AG04450 (cell line): ENCODE measurements at regions not wholly inside any gene's neighbourhood (a gene's known extent, or its start where the extent isn't known, plus 50 kb on each side); places are given as distances from the start of the nearest gene placed in this dataset.

Experiments
- CTCF ChIA-PET: fragments of 300-600, 350-600 bp; formaldehyde crosslinking; extraction: SDS; loops from one replicate; lab custom pipeline; 2022; ENCODE audit warnings: antibody characterized with exemption, inconsistent platforms; lab: Charles Lee
- POLR2A ChIA-PET: fragments of 350-600 bp; formaldehyde crosslinking; extraction: SDS; loops from one replicate; lab custom pipeline; 2021; ENCODE audit warnings: antibody characterized with exemption, inconsistent platforms; lab: Yijun Ruan, JAX
- DNase-seq: peaks from one replicate; pipeline ENCODE4 v3.0.0-alpha.2; 2011; ENCODE audit warnings: low read depth, low spot score
- H3K27ac ChIP-seq: one replicate; pipeline ENCODE4 v1.5.1; 2012; ENCODE audit warnings: low read depth, low read length, control low read depth
- H3K27me3 ChIP-seq: one replicate; pipeline ENCODE4 v1.6.0; 2012; ENCODE audit warnings: low read length; ENCODE audit not compliant: control insufficient read depth, insufficient read depth
- H3K4me3 ChIP-seq: 2 replicates; pipeline ENCODE4 v1.5.1; 2011; ENCODE audit warnings: mild to moderate bottlenecking, low read depth, low read length, control low read depth
- H3K9me3 ChIP-seq: 2 replicates; pipeline ENCODE4 v1.5.1; 2012; ENCODE audit warnings: low read length; ENCODE audit not compliant: control insufficient read depth, insufficient read depth
- CTCF ChIP-seq: IDR thresholded peaks from 2 replicates; pipeline ENCODE4 v1.5.1; 2011; ENCODE audit warnings: low read depth, low read length, control low read depth, inconsistent platforms

- POLR2A ChIA-PET: no interaction called here
- Histone ChIP-seq H3K9me3 (no peaks in the 10 kb centered on the region; the same call in 1 of the 2 replicates), H3K27ac (no peak overlapping the region), H3K4me3 (no peak overlapping the region), H3K27me3 (no peaks in the 10 kb centered on the region)
- no peak for DNase-seq
- CTCF ChIA-PET: no interaction called here
- no peak for TF ChIP-seq CTCF
Observed at GRCh38 chr1:194495434-194495833, 1309.0 kb upstream of the B3GALT2 start.

- ChIA-PET POLR2A (no interaction called here), CTCF (no interaction called here)
- no peak for DNase-seq
- Histone ChIP-seq H3K9me3 (no peaks in the 10 kb centered on the region), H3K27ac (no peak overlapping the region), H3K27me3 (no peaks in the 10 kb centered on the region), H3K4me3 (no peak overlapping the region)
- TF ChIP-seq CTCF: no peak
Observed at GRCh38 chr1:194487172-194487571, 1300.8 kb upstream of the B3GALT2 start.

- ChIA-PET POLR2A (no interaction called here), CTCF (no interaction called here)
- Histone ChIP-seq H3K27ac (no peak overlapping the region), H3K9me3 (no peaks in the 10 kb centered on the region), H3K4me3 (no peak overlapping the region), H3K27me3 (no peaks in the 10 kb centered on the region)
- DNase-seq: no peak
- TF ChIP-seq CTCF: no peak
Observed at GRCh38 chr1:194485432-194485831, 1299.0 kb upstream of the B3GALT2 start.

- no peak for DNase-seq
- POLR2A ChIA-PET: no interaction called here
- TF ChIP-seq CTCF: no peak
- no peak overlapping the region for H3K4me3 ChIP-seq
- H3K27me3 ChIP-seq: no peaks in the 10 kb centered on the region
- no peaks in the 10 kb centered on the region for H3K9me3 ChIP-seq
- CTCF ChIA-PET: interaction anchor here (0.6 kb wide), 1 partner anchor 317 kb away, joined by 3 read pairs; no protein-coding TSS in a partner anchor
- no peak overlapping the region for H3K27ac ChIP-seq
Observed at GRCh38 chr1:194478731-194479130, 1292.3 kb upstream of the B3GALT2 start.

- no peak for TF ChIP-seq CTCF
- Histone ChIP-seq H3K27ac (no peak overlapping the region), H3K9me3 (no peaks in the 10 kb centered on the region), H3K27me3 (no peaks in the 10 kb centered on the region), H3K4me3 (no peak overlapping the region)
- POLR2A ChIA-PET: no interaction called here
- CTCF ChIA-PET: no interaction called here
- DNase-seq: no peak
Observed at GRCh38 chr1:194477908-194478307, 1291.5 kb upstream of the B3GALT2 start.
